ENCODE measurements at regions not wholly inside any gene's neighbourhood (a gene's known extent, or its start where the extent isn't known, plus 50 kb on each side); places are given as distances from the start of the nearest gene placed in this dataset.

GRCh38 chr21:28380241-28380640 is 612.4 kb downstream of the LTN1 start:
- no peak for TF ChIP-seq CTCF (optimal IDR thresholded peaks at IDR 0.05 in 1 of 3, IDR thresholded peaks at IDR 0.05 in 1 of 3, conservative IDR thresholded peaks at IDR 0.05 in 1 of 3; ENCODE audit: extremely low read depth in 1 of 3, insufficient read depth in 2 of 3, low read length in 3 of 3)
- no peak for TF ChIP-seq EZH2 (IDR thresholded peaks at IDR 0.05; ENCODE audit: low read length)
